Activated CD8-positive, alpha-beta memory T cell treated with anti-CD3 and anti-CD28 coated beads, Interleukin-2, amount 50 U/mL, for 48 hours (primary cell): ENCODE measurements at regions not wholly inside any gene's neighbourhood (a gene's known extent, or its start where the extent isn't known, plus 50 kb on each side); places are given as distances from the start of the nearest gene placed in this dataset.
"Not testable (repeated sequence)": the region's sequence is repeated elsewhere in the genome, so short reads cannot be mapped to it uniquely, and the experiment has no call there.

ENCODE experiments used
- DNase-seq: peaks from one replicate; pipeline ENCODE4 v3.0.0-alpha.2; 2020

GRCh38 chr2:235105821-235106359 lies 154.1 kb downstream of the SH3BP4 start:
- no peak for DNase-seq

DNA sequence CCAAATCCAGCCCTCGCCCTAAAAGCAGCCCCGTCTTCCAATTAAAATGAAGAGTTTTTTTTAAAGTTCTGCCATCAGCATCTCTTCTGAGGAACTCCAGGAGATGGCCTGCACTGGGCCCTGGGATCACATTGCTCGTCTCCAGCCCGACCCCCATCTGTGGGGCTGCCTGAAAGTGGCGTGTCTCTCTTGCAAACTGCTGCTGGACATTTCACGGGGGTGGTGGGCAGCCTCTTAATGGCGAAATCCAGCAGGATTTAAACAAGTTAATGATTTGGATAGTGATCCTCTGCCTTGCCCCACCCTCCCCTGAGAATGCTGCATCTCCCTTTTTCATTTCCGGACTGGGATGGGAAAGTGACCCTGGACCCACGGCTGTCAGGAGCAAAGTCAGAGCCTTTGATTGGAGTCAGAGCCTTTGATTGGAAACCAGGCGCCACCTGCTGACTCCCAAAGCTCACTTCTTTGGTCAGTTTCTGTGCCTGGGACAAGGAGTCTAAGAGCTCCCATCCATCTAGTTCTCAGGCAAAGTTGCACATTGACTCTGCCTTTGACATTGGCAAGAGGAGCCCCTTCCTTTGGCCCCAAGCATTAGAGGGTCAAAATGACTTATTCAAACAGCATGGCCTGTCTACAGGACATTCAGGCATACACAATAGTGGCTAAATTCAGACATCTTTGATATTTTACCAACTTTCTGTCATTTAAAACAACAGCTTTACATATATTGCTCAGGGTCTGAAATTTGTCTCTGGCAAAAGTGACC lies 155.2 kb downstream of the SH3BP4 start:
- DNase-seq = no peak

GRCh38 chr2:235107640-235107951 lies 155.8 kb downstream of the SH3BP4 start:
- no peak for DNase-seq

GRCh38 chr2:235109561-235109960 lies 157.7 kb downstream of the SH3BP4 start:
- DNase-seq = not testable (repeated sequence)

DNA sequence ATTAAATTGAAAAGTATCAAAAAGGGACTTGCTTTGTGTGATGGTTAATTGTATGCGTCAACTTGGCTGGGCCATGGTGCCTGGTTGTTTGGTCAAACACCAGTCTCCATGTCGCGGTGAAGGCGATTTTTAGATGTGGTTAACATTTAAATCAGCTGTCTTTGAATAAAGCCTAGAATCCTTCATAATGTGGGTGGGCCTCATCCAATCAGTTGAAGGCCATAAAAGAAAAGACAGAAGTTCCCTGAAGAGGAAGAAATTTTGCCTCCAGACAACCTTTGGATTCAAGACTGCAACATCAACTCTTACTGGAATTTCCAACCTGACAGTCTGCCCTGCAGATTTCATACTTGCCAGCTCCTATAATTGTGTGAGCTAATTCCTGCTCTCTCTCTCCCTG lies 160.5 kb downstream of the SH3BP4 start:
- DNase-seq = no peak

GRCh38 chr2:235113854-235114253 lies 162.0 kb downstream of the SH3BP4 start:
- DNase-seq = no peak

- no peak for DNase-seq
Measured at GRCh38 chr2:235114286-235114685, 162.5 kb downstream of the SH3BP4 start.

DNA sequence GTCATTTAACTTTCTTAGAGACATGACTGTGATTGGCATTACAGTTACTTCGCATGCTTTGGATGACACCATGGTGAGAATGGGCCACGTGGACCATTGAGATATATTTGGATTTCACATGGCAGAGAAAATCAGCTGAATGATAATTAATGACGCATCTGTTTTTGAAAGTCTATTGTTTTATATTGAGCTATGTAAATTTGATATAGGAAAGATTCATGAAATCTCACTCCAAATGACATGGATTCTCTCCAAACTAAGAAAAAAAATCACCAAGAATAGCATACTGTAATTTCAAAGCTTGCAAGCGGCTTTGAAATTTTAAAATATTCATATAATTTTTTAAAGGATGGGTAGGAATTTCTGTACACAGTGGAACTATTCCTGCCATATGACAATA lies 163.7 kb downstream of the SH3BP4 start:
- DNase-seq = no peak

GRCh38 chr2:235116885-235117492 lies 165.2 kb downstream of the SH3BP4 start:
- no peak for DNase-seq

DNA sequence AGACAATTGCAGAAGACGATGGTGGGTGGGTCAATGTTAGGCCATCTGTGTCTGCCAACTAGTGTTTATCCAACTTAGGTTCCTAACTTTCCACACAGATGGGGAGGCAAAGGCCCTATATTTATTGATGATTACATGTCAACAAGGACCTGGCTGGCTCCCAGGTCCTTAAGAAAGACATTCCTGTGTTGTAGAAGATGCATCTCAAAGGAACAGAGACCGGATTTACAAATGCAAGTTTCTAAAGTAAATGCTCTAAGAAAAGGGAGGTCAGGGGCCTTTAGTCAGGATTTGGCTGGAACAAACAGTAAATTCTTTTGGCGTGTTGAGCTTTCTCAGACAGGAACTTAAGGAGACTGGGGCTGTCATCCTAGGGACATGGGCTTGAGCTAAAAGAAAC lies 175.0 kb downstream of the SH3BP4 start:
- no peak for DNase-seq

GRCh38 chr2:235127931-235128330 lies 176.1 kb downstream of the SH3BP4 start:
- DNase-seq = no peak

- no peak for DNase-seq
Measured at GRCh38 chr2:235129850-235130249, 178.0 kb downstream of the SH3BP4 start.

DNA sequence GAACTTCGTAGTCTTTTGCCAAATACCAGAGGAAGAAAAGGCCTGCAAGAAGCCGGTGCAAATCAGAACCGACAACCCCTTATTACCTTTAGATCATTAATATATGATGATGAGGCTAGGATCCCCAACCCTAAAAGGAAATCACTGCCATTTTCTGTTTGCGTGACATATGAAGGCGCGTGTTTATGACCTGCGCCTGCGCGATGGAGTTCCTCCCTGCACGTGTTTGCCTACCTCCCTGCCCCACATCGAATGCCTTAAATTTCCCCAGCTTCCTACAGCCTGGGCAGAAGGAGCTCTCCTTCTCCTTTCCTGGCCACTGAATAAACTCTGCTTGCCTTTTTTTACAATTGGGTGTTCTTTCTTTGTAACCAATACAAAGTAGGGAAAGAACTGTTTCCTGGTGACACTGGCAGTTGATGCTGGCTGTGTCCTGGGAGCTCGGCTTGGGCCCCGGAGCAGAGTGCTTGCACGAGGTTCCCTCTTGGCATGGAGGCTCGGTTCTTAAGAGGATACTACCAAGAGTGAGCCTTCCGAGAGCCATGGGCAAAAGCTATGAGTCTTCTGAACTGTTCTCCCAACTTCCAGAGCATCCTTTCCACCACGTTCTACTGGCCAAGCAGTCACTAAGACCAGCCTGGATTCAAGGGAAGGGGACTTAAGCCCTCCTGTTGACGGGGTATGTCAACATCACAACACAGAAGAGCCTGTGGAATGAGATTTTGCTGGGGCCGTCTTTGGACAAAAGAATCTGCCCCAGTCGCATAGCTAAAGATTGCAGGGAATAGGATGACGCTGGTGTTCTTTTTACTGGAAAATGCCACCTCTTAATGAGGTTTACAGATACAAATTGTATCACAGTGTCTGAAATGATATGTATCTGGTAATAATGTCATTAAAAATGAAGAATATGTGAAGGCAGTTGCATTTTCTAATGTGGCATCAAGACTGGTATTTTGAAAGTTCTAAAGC lies 179.8 kb downstream of the SH3BP4 start:
- no peak for DNase-seq

- DNase-seq = no peak
Measured at GRCh38 chr2:235132651-235133050, 180.8 kb downstream of the SH3BP4 start.

GRCh38 chr2:235133837-235134236 lies 182.0 kb downstream of the SH3BP4 start:
- DNase-seq = no peak

DNA sequence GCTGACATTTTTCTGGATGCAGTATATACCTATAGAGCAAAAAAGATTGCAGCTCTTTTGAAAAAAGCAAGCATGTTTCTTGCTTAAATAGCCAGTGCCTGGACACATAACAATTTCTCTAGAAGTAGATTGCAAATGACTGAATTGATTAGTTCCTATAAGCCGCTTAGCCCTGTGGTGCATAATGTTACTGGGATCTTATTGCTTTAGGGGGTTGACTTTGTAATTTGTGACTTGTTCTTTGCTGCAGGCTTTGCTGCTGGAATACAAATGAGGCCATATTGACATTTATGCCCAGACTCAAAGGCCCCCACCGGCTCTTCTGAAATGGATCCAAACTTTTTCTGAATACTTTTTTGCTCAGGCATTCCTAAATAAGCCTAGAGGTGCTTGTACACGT lies 182.6 kb downstream of the SH3BP4 start:
- no peak for DNase-seq

DNA sequence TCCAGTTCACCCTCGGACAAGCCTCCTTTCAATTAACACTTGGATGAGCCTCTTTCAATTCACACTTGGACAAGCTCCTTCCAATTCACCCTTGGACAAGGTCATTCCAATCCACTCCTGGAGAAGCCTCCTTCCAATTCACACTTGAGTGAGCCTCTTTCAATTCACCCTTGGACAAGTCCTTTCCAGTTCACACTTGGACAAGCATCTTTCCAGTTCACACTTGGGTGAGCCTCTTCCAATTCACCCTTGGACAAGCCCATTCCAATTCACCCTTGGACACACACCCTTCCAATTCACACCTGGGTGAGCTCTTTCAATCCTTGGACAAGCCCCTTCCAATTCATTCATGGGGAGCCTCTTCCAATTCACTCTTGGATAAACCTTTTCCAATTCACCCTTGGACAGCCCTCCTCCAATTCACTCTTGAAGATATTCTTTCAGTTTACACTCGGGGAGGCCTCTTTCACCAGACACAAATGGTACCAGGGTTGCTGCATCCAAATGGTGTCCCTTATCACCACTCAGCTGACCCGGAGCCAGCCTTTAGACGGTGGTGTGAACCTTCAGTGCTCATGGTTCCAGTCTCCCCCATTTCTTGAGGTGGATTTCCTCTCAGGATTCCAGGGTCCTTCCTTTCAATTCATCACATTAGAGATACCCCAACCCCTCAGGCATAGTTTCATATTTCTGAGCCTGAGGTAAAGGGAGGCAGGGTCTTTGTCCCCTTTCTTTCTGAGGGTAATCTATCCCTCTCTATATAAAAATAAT lies 183.6 kb downstream of the SH3BP4 start:
- DNase-seq = no peak

DNA sequence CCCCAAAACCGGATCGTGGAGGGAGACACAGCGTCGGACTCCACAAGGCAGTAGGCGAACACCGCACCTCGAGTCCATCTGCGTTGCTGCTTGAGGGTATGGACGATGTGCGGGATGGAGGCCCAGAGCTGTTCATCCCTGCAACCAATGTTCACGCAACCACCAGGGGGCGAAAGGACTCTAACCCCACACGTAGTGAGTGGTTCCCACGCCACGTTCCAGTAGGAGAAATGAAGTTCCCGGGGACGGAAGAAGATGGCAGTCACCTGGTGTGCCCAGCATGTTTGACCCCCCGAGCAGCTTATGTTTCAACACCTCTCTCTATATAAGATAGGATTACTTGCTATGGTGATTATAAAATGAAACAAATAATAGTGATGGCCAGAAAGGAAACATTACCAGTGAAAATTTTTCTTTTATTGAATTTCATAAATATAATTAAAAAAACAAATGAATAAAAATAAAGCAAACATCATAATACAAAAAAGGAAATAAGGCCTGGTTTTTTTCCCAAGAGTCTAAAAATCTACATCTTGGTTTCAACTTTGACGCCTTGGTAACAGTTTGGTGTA lies 184.3 kb downstream of the SH3BP4 start:
- DNase-seq = peak; percentile 80

GRCh38 chr2:235138339-235138738 lies 186.5 kb downstream of the SH3BP4 start:
- DNase-seq = no peak

DNA sequence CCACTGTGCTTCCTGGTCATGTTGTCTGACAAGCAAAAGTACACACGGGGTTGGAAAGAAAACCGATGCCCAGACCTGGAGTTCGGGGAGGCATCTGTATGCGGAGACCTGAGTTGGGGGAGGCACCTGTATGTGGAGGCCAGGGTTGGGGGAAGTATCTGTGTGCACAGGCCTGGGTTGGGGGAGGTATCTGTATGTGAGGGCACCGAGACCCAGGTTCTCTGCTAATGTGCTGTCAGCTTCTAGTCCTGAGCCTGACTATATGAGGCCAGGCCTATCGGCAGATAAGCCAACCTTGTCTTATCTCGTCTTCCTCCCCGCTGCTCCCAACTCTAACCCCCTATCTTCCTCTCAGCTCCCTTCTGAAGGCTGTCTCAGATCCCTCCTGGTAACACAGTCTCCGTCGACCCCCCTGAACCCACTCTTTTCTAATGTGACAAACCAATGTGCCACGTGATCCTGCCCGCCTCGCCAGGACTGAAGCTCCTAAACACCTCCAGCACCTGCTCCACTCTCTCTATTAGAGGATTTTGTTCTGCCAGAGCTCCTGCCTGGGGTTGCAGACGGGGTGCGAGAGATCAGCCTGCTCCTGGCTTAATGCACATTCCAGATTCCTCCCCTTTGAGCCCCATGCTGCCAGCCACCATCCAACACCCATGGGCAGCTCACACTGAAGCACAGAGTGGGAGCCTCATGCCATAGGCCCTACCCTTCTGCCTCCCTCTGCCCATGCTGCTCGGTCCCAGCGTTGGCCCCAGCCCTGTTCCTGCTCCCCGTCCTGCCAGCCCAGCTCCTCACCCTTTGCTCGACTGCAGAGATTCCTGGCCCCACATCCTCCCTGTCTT lies 188.4 kb downstream of the SH3BP4 start:
- no peak for DNase-seq

GRCh38 chr2:235140801-235141081 lies 188.9 kb downstream of the SH3BP4 start:
- DNase-seq = no peak
